ENCODE measurements at regions not wholly inside any gene's neighbourhood (a gene's known extent, or its start where the extent isn't known, plus 50 kb on each side); places are given as distances from the start of the nearest gene placed in this dataset.

- Histone ChIP-seq H3K27me3 (no peaks in the 10 kb centered on the region), H3K9me3 (peaks cover 0 to 19% (median 4%) of the 10 kb centered on the region in 12 donors), H3K4me1 (no peaks in the 10 kb centered on the region), H3K4me3 (no peak overlapping the region), H3K36me3 (no peaks in the 10 kb centered on the region), H3K27ac (no peak overlapping the region)
- 88 to 96% (median 94%) methylated on average over 1 of the region's 1 CpG for WGBS, 4 donors
- DNase-seq (no peak), ATAC-seq (no peak)
- intact Hi-C loops (cut with DNase I), result no loop called here
- no peak for TF ChIP-seq POLR2A (IDR thresholded peaks at IDR 0.05)
- no peak for TF ChIP-seq CTCF (IDR thresholded peaks at IDR 0.05)
Measured at GRCh38 chr2:36267194-36267593, 88.4 kb upstream of the CRIM1 start.

GRCh38 chr2:36266536-36267121 is 88.9 kb upstream of the CRIM1 start:
- TF ChIP-seq CTCF (IDR thresholded peaks at IDR 0.05) (no peak), POLR2A (IDR thresholded peaks at IDR 0.05) (no peak)
- WGBS, 4 donors, result 82 to 91% (median 86%) methylated on average over 2 of the region's 2 CpGs
- peaks cover 0 to 19% (median 4%) of the 10 kb centered on the region in 12 donors for H3K9me3 ChIP-seq
- H3K27ac ChIP-seq, result no peak overlapping the region
- no peak overlapping the region for H3K4me3 ChIP-seq
- H3K36me3 ChIP-seq, result no peaks in the 10 kb centered on the region
- no peak for DNase-seq
- no peak for ATAC-seq
- intact Hi-C loops (cut with DNase I), result no loop called here
- no peaks in the 10 kb centered on the region for H3K4me1 ChIP-seq
- H3K27me3 ChIP-seq, result no peaks in the 10 kb centered on the region

- intact Hi-C loops (cut with DNase I), result no loop called here
- DNase-seq, result no peak
- no peaks in the 10 kb centered on the region for H3K27me3 ChIP-seq
- ATAC-seq, result no peak
- H3K27ac ChIP-seq, result no peak overlapping the region
- 72 to 88% (median 78%) methylated on average over 1 of the region's 1 CpG for WGBS, 4 donors
- H3K36me3 ChIP-seq, result no peaks in the 10 kb centered on the region
- no peaks in the 10 kb centered on the region for H3K4me1 ChIP-seq
- H3K4me3 ChIP-seq, result no peak overlapping the region
- H3K9me3 ChIP-seq, result peaks cover 0 to 14% (median 3%) of the 10 kb centered on the region in 12 donors
- TF ChIP-seq POLR2A (IDR thresholded peaks at IDR 0.05) (no peak), CTCF (IDR thresholded peaks at IDR 0.05) (no peak)
Measured at GRCh38 chr2:36262581-36262980, 93.0 kb upstream of the CRIM1 start.

- DNase-seq (no peak), ATAC-seq (no peak)
- Histone ChIP-seq H3K36me3 (no peaks in the 10 kb centered on the region), H3K9me3 (peaks cover 0 to 4% (median 0%) of the 10 kb centered on the region in 12 donors), H3K27me3 (no peaks in the 10 kb centered on the region), H3K4me1 (no peaks in the 10 kb centered on the region), H3K27ac (no peak overlapping the region), H3K4me3 (no peak overlapping the region)
- intact Hi-C loops (cut with DNase I), result no loop called here
- 55 to 65% (median 60%) methylated on average over 3 of the region's 3 CpGs for WGBS, 4 donors
- TF ChIP-seq CTCF (IDR thresholded peaks at IDR 0.05) (no peak), POLR2A (IDR thresholded peaks at IDR 0.05) (no peak)
Measured at GRCh38 chr2:36255863-36256262, 99.7 kb upstream of the CRIM1 start.
